NCI-H2107 treated with DMSO at 0.1 percent for 48 hours (cell line): ENCODE measurements at regions not wholly inside any gene's neighbourhood (a gene's known extent, or its start where the extent isn't known, plus 50 kb on each side); places are given as distances from the start of the nearest gene placed in this dataset.
"Not testable (repeated sequence)": the region's sequence is repeated elsewhere in the genome, so short reads cannot be mapped to it uniquely, and the experiment has no call there.

Experiments used
- DNase-seq: peaks from one replicate; lab custom pipeline; 2025; ENCODE audit not compliant: unreplicated experiment; lab: John Stamatoyannopoulos, UW

GRCh38 chr7:118898284-118898683 is 673.8 kb downstream of the ANKRD7 start:
- no peak for DNase-seq

- DNase-seq = no peak
These were observed 678.1 kb downstream of the ANKRD7 start for GRCh38 chr7:118902600-118902999.

GRCh38 chr7:118907911-118908527 is 683.5 kb downstream of the ANKRD7 start:
- no peak for DNase-seq

GRCh38 chr7:118916120-118916519 is 691.6 kb downstream of the ANKRD7 start:
- not testable (repeated sequence) for DNase-seq

GRCh38 chr7:118918556-118918955 is 694.1 kb downstream of the ANKRD7 start:
- DNase-seq = peak; percentile 1

- DNase-seq = no peak
These were observed 714.3 kb downstream of the ANKRD7 start for GRCh38 chr7:118938845-118939244.

- DNase-seq = no peak
These were observed 719.8 kb downstream of the ANKRD7 start for GRCh38 chr7:118944271-118944670.

GRCh38 chr7:118945911-118946682 is 721.6 kb downstream of the ANKRD7 start:
- no peak for DNase-seq

- DNase-seq = no peak
These were observed 724.0 kb downstream of the ANKRD7 start for GRCh38 chr7:118948508-118948907.

- DNase-seq = no peak
These were observed 724.5 kb downstream of the ANKRD7 start for GRCh38 chr7:118949031-118949430.

- not testable (repeated sequence) for DNase-seq
These were observed 731.8 kb downstream of the ANKRD7 start for GRCh38 chr7:118956285-118956684.

- no peak for DNase-seq
These were observed 744.9 kb downstream of the ANKRD7 start for GRCh38 chr7:118969370-118969769.

GRCh38 chr7:118971706-118972105 is 747.2 kb downstream of the ANKRD7 start:
- DNase-seq = no peak

GRCh38 chr7:118974836-118975235 is 750.3 kb downstream of the ANKRD7 start:
- DNase-seq = no peak

- DNase-seq = no peak
These were observed 770.8 kb downstream of the ANKRD7 start for GRCh38 chr7:118995350-118995749.

- DNase-seq = no peak
These were observed 782.7 kb downstream of the ANKRD7 start for GRCh38 chr7:119007236-119007635.

GRCh38 chr7:119010635-119011034 is 786.1 kb downstream of the ANKRD7 start:
- no peak for DNase-seq

GRCh38 chr7:119026391-119026790 is 801.9 kb downstream of the ANKRD7 start:
- DNase-seq = no peak

GRCh38 chr7:119028736-119029135 is 804.2 kb downstream of the ANKRD7 start:
- DNase-seq = no peak

- not testable (repeated sequence) for DNase-seq
These were observed 807.6 kb downstream of the ANKRD7 start for GRCh38 chr7:119032136-119032535.

GRCh38 chr7:119033641-119034040 is 809.1 kb downstream of the ANKRD7 start:
- no peak for DNase-seq

GRCh38 chr7:119037941-119038340 is 813.4 kb downstream of the ANKRD7 start:
- no peak for DNase-seq

GRCh38 chr7:119046068-119046467 is 821.6 kb downstream of the ANKRD7 start:
- no peak for DNase-seq
